HEK293 (cell line): ENCODE measurements at regions not wholly inside any gene's neighbourhood (a gene's known extent, or its start where the extent isn't known, plus 50 kb on each side); places are given as distances from the start of the nearest gene placed in this dataset.

Source experiments
- EGR2 ChIP-seq: fragments of 450-650 bp; formaldehyde crosslinking; IDR thresholded peaks from 2 replicates; pipeline ENCODE4 v1.5.1; 2016; ENCODE audit warnings: low read depth, missing biosample characterization, missing genetic modification characterization
- FEZF1 ChIP-seq: fragments of 450-650 bp; formaldehyde crosslinking; IDR thresholded peaks from 2 replicates; pipeline ENCODE4 v1.5.1; 2016; ENCODE audit warnings: missing biosample characterization, missing genetic modification characterization
- GLI4 ChIP-seq: fragments of 450-650 bp; formaldehyde crosslinking; IDR thresholded peaks from 2 replicates; pipeline ENCODE4 v1.5.1; 2016; ENCODE audit warnings: missing biosample characterization, missing genetic modification characterization
- HOXC10 ChIP-seq: sonication (generic); formaldehyde crosslinking; IDR thresholded peaks from 2 replicates; pipeline ENCODE4 v1.8.1; 2023; ENCODE audit warnings: mild to moderate bottlenecking, missing genetic modification reagents
- MYNN ChIP-seq: fragments of 450-650 bp; formaldehyde crosslinking; IDR thresholded peaks from 2 replicates; pipeline ENCODE4 v1.5.1; 2016; ENCODE audit warnings: missing biosample characterization, missing genetic modification characterization, borderline replicate concordance
- PATZ1 ChIP-seq: fragments of 450-650 bp; formaldehyde crosslinking; IDR thresholded peaks from 2 replicates; pipeline ENCODE4 v1.5.1; 2016; ENCODE audit warnings: missing biosample characterization, missing genetic modification characterization
- PBX3 ChIP-seq: sonication (generic); formaldehyde crosslinking; IDR thresholded peaks from 2 replicates; pipeline ENCODE4 v1.8.1; 2022; ENCODE audit warnings: mild to moderate bottlenecking, moderate library complexity, missing genetic modification reagents
- SP7 ChIP-seq: fragments of 450-650 bp; formaldehyde crosslinking; IDR thresholded peaks from 2 replicates; pipeline ENCODE4 v1.5.1; 2016; ENCODE audit warnings: missing biosample characterization, missing genetic modification characterization
- TRIM28 ChIP-seq: IDR thresholded peaks from 2 replicates; pipeline ENCODE4 v1.6.1; 2011; ENCODE audit warnings: low read length, control low read depth, borderline replicate concordance
- WT1 ChIP-seq: fragments of 450-650 bp; formaldehyde crosslinking; IDR thresholded peaks from 2 replicates; pipeline ENCODE4 v1.5.1; 2016; ENCODE audit warnings: missing biosample characterization, missing genetic modification characterization
- ZBTB17 ChIP-seq: fragments of 450-650 bp; formaldehyde crosslinking; IDR thresholded peaks from 2 replicates; pipeline ENCODE4 v1.5.1; 2016; ENCODE audit warnings: missing biosample characterization, missing genetic modification characterization
- ZBTB20 ChIP-seq: fragments of 450-650 bp; formaldehyde crosslinking; IDR thresholded peaks from 2 replicates; pipeline ENCODE4 v1.5.1; 2016; ENCODE audit warnings: missing biosample characterization, missing genetic modification characterization
- ZNF133 ChIP-seq: fragments of 450-650 bp; formaldehyde crosslinking; IDR thresholded peaks from 2 replicates; pipeline ENCODE4 v1.5.1; 2016; ENCODE audit warnings: missing biosample characterization, missing genetic modification characterization
- ZNF140 ChIP-seq: fragments of 450-650 bp; formaldehyde crosslinking; IDR thresholded peaks from 2 replicates; pipeline ENCODE4 v1.5.1; 2016; ENCODE audit warnings: missing biosample characterization, missing genetic modification characterization
- ZNF18 ChIP-seq: fragments of 450-650 bp; formaldehyde crosslinking; IDR thresholded peaks from 2 replicates; pipeline ENCODE4 v1.5.1; 2016; ENCODE audit warnings: missing biosample characterization, missing genetic modification characterization
- ZNF19 ChIP-seq: fragments of 450-650 bp; formaldehyde crosslinking; IDR thresholded peaks from 2 replicates; pipeline ENCODE4; 2016; ENCODE audit warnings: missing biosample characterization, missing genetic modification characterization, low read depth
- ZNF2 ChIP-seq: fragments of 450-650 bp; formaldehyde crosslinking; IDR thresholded peaks from 2 replicates; pipeline ENCODE4 v1.5.1; 2016; ENCODE audit warnings: missing biosample characterization, missing genetic modification characterization
- ZNF202 ChIP-seq: fragments of 450-650 bp; formaldehyde crosslinking; IDR thresholded peaks from 2 replicates; pipeline ENCODE4 v1.5.1; 2016; ENCODE audit warnings: missing biosample characterization, missing genetic modification characterization, borderline replicate concordance
- ZNF239 ChIP-seq: fragments of 450-650 bp; formaldehyde crosslinking; IDR thresholded peaks from 2 replicates; pipeline ENCODE4 v1.5.1; 2016; ENCODE audit warnings: missing biosample characterization, missing genetic modification characterization
- ZNF341 ChIP-seq: fragments of 450-650 bp; formaldehyde crosslinking; IDR thresholded peaks from 2 replicates; pipeline ENCODE4; 2016; ENCODE audit warnings: low read depth, missing biosample characterization, missing genetic modification characterization
- ZNF366 ChIP-seq: fragments of 450-650 bp; formaldehyde crosslinking; conservative IDR thresholded peaks from 2 replicates; pipeline ENCODE4 v1.5.1; 2016; ENCODE audit warnings: missing biosample characterization, missing genetic modification characterization
- ZNF449 ChIP-seq: fragments of 450-650 bp; formaldehyde crosslinking; IDR thresholded peaks from 2 replicates; pipeline ENCODE4 v1.5.1; 2017; ENCODE audit warnings: missing biosample characterization, mild to moderate bottlenecking, missing genetic modification characterization, moderate library complexity
- ZNF501 ChIP-seq: fragments of 450-650 bp; formaldehyde crosslinking; IDR thresholded peaks from 2 replicates; pipeline ENCODE4 v1.5.1; 2016; ENCODE audit warnings: missing biosample characterization, missing genetic modification characterization
- ZNF639 ChIP-seq: fragments of 450-650 bp; formaldehyde crosslinking; IDR thresholded peaks from 2 replicates; pipeline ENCODE4 v1.5.1; 2016; ENCODE audit warnings: missing biosample characterization, missing genetic modification characterization
- ZNF747 ChIP-seq: fragments of 450-650 bp; formaldehyde crosslinking; IDR thresholded peaks from 2 replicates; pipeline ENCODE4 v1.5.1; 2016; ENCODE audit warnings: missing biosample characterization, missing genetic modification characterization
- ZNF777 ChIP-seq: fragments of 450-650 bp; formaldehyde crosslinking; IDR thresholded peaks from 2 replicates; pipeline ENCODE4 v1.5.1; 2017; ENCODE audit warnings: missing biosample characterization, missing genetic modification characterization, borderline replicate concordance
- ZSCAN23 ChIP-seq: fragments of 450-650 bp; formaldehyde crosslinking; IDR thresholded peaks from 2 replicates; pipeline ENCODE4 v1.5.1; 2016; ENCODE audit warnings: missing biosample characterization, missing genetic modification characterization
- TF ChIP-seq, protein P1 (sequence below): fragments of 450-650 bp; formaldehyde crosslinking; IDR thresholded peaks from 2 replicates; pipeline ENCODE4 v1.5.1; 2016; ENCODE audit warnings: missing biosample characterization, missing genetic modification characterization
- TF ChIP-seq, protein P2 (sequence below): fragments of 450-650 bp; IDR thresholded peaks from 2 replicates; pipeline ENCODE4 v1.5.1; 2018; ENCODE audit warnings: missing biosample characterization, mild to moderate bottlenecking, missing genetic modification characterization

DNA sequence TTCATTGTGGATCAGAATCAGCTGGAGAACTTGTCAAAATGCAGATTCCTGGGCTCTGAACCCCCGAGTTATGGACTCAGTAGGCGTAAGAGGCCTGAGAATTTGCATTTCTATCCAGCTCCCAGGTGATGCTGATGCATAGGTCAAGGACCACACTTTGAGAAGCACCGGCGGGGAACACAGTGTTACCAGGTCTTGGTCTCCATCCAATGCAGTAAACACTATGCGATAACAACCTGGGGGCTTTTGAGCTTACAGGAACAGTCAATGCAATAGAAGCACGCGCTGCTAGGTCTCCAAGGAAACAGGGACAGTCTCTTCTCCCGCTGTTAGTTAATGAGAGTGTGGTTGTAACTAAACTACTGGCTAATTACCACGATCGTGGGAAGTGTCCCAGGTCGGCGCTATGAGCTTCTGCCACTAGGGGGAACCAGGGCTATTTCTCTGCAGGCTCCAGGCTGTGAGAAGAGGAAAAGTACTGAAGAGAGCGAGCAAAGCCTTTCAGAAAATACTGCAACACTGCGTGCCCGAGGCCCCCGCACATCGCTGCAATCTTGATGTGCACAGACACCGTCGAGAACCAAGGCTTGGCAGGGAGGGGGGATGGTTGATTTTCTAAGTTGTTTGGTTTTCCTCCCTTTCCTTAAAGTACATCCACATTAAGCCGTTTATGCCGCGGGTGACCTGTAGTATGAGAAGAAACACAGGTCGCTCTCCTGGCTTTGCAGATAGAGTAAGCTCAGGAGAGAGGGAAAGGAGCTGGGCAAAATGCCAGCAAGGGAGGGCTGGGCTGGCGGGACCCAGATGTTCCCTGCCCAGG lies 52.0 kb upstream of the KCNA1 start (continued):
- TF ChIP-seq PBX3 (CRISPR knock-in tag) (no peak), ZNF449 (tag by site-specific recombination) (no peak), EGR2 (no peak), HOXC10 (CRISPR knock-in tag) (no peak), ZNF19 (tag by site-specific recombination) (no peak), PATZ1 (tag by site-specific recombination) (peak; percentile 48; the same call in 1 of the 2 replicates), ZNF639 (tag by site-specific recombination) (no peak), ZNF777 (no peak), ZNF202 (tag by site-specific recombination) (no peak), GLI4 (no peak), ZNF140 (tag by site-specific recombination) (no peak), ZNF747 (tag by site-specific recombination) (no peak), ZNF239 (tag by site-specific recombination) (no peak), WT1 (tag by site-specific recombination) (no peak), ZNF2 (tag by site-specific recombination) (peak; percentile 39; the same call in 1 of the 2 replicates), ZBTB17 (peak; percentile 90), ZNF133 (tag by site-specific recombination) (no peak), ZNF341 (tag by site-specific recombination) (no peak), MYNN (no peak), ZSCAN23 (tag by site-specific recombination) (no peak), ZNF18 (tag by site-specific recombination) (no peak), SP7 (peak; percentile 24; the same call in 1 of the 2 replicates), FEZF1 (tag by site-specific recombination) (no peak), TRIM28 (peak; percentile 12; the same call in 1 of the 2 replicates), ZBTB20 (tag by site-specific recombination) (0 out of 2 replicates have a peak, but pooled peaks have one; percentile 5), ZNF366 (tag by site-specific recombination) (peak; percentile 36; the same call in 1 of the 2 replicates), ZNF501 (tag by site-specific recombination) (no peak)
- TF ChIP-seq, protein P1, sequence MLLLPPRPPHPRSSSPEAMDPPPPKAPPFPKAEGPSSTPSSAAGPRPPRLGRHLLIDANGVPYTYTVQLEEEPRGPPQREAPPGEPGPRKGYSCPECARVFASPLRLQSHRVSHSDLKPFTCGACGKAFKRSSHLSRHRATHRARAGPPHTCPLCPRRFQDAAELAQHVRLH = no peak
- TF ChIP-seq, protein P2, sequence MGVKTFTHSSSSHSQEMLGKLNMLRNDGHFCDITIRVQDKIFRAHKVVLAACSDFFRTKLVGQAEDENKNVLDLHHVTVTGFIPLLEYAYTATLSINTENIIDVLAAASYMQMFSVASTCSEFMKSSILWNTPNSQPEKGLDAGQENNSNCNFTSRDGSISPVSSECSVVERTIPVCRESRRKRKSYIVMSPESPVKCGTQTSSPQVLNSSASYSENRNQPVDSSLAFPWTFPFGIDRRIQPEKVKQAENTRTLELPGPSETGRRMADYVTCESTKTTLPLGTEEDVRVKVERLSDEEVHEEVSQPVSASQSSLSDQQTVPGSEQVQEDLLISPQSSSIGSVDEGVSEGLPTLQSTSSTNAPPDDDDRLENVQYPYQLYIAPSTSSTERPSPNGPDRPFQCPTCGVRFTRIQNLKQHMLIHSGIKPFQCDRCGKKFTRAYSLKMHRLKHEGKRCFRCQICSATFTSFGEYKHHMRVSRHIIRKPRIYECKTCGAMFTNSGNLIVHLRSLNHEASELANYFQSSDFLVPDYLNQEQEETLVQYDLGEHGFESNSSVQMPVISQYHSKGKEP (tag by site-specific recombination) = peak; percentile 77
